SK-N-SH (cell line): ENCODE measurements at regions not wholly inside any gene's neighbourhood (a gene's known extent, or its start where the extent isn't known, plus 50 kb on each side); places are given as distances from the start of the nearest gene placed in this dataset.

Experiments used
- CTCF ChIA-PET: fragments of 300-600, 350-600 bp; formaldehyde crosslinking; extraction: SDS; loops from one replicate; lab custom pipeline; 2021; lab: Yijun Ruan, JAX
- POLR2A ChIA-PET: fragments of 350-600 bp; sonication (Branson Sonifier 250); formaldehyde crosslinking; extraction: SDS; loops from one replicate; lab custom pipeline; 2020; ENCODE audit warnings: antibody characterized with exemption, inconsistent platforms; lab: Yijun Ruan, JAX
- DNase-seq: peaks from one replicate; pipeline ENCODE4 v3.0.0; 2012
- H2AFZ ChIP-seq: fragments of 200-600 bp; sonication (generic); 2 replicates; pipeline ENCODE4 v1.8.1; 2016; ENCODE audit warnings: antibody characterized with exemption, mild to moderate bottlenecking, low read depth
- H3F3A ChIP-seq: fragments of 200-600 bp; sonication (generic); replicated peaks from 2 replicates; pipeline ENCODE3; 2016; ENCODE audit warnings: antibody characterized with exemption, mild to moderate bottlenecking; ENCODE audit not compliant: insufficient read depth
- H3K27ac ChIP-seq, 2 experiments: fragments of 200-500 bp in 1 of 2; fragments of 200-600 bp in 1 of 2; sonication (Bioruptor generic) in 1 of 2; sonication (generic), shearing (Covaris generic) in 1 of 2; 2 replicates each; pipeline versions ENCODE4 v1.5.1 to v1.6.1; 2014 to 2016; ENCODE audit warnings: low read depth in 2 of 2, inconsistent platforms in 1 of 2, low read length in 1 of 2, mild to moderate bottlenecking in 1 of 2, mixed read lengths in 1 of 2
- H3K27me3 ChIP-seq: fragments of 200-600 bp; sonication (generic), shearing (Covaris generic); 2 replicates; pipeline ENCODE4 v1.6.1; 2016; ENCODE audit warnings: mixed run types; ENCODE audit not compliant: insufficient read depth
- H3K36me3 ChIP-seq, 2 experiments: fragments of 200-500 bp in 1 of 2; fragments of 200-600 bp in 1 of 2; sonication (Bioruptor generic) in 1 of 2; sonication (generic) in 1 of 2; replicated peaks in 1 of 2; 2 replicates each; pipeline versions ENCODE3 to v1.5.1; 2014 to 2016; ENCODE audit warnings: low read length in 1 of 2, mild to moderate bottlenecking in 1 of 2; ENCODE audit not compliant: insufficient read depth in 2 of 2, control insufficient read depth in 1 of 2
- H3K4me1 ChIP-seq, 2 experiments: fragments of 200-500 bp in 1 of 2; fragments of 200-600 bp in 1 of 2; sonication (Bioruptor generic) in 1 of 2; sonication (generic), shearing (Covaris generic) in 1 of 2; 2 replicates each; pipeline versions ENCODE4 v1.5.1 to v1.6.1; 2014 to 2016; ENCODE audit warnings: low read depth in 1 of 2, low read length in 1 of 2, mixed run types in 1 of 2; ENCODE audit not compliant: insufficient read depth in 2 of 2, control insufficient read depth in 1 of 2
- H3K4me2 ChIP-seq: fragments of 200-600 bp; sonication (generic), shearing (Covaris generic); 2 replicates; pipeline ENCODE4 v1.6.1; 2017; ENCODE audit warnings: mixed run types
- H3K4me3 ChIP-seq, 2 experiments: fragments of 200-500 bp in 1 of 2; fragments of 200-600 bp in 1 of 2; sonication (Bioruptor generic) in 1 of 2; sonication (generic), shearing (Covaris generic) in 1 of 2; 2 replicates each; pipeline versions ENCODE4 v1.5.1 to v1.8.1; 2014 to 2016; ENCODE audit warnings: low read depth in 2 of 2, inconsistent platforms in 1 of 2, low read length in 1 of 2, mild to moderate bottlenecking in 1 of 2, mixed read lengths in 1 of 2, moderate library complexity in 1 of 2
- H3K79me2 ChIP-seq: fragments of 200-600 bp; sonication (generic); 2 replicates; pipeline ENCODE4 v1.8.1; 2017; ENCODE audit warnings: mild to moderate bottlenecking; ENCODE audit not compliant: insufficient read depth
- H3K9ac ChIP-seq: fragments of 200-600 bp; sonication (generic); 2 replicates; pipeline ENCODE4 v1.6.1; 2017; ENCODE audit warnings: mixed run types
- H3K9me2 ChIP-seq: fragments of 200-600 bp; sonication (generic); 2 replicates; pipeline ENCODE4 v1.6.1; 2017; ENCODE audit warnings: mixed run types
- H3K9me3 ChIP-seq: fragments of 200-600 bp; sonication (generic); 2 replicates; pipeline ENCODE4 v1.6.1; 2017; ENCODE audit warnings: mixed run types, mild to moderate bottlenecking, moderate library complexity
- H4K20me1 ChIP-seq: fragments of 200-600 bp; sonication (generic); 2 replicates; pipeline ENCODE4 v1.6.1; 2017; ENCODE audit warnings: mild to moderate bottlenecking, mixed run types; ENCODE audit not compliant: insufficient read depth
- CHD2 ChIP-seq: fragments of 150-350 bp; IDR thresholded peaks from 2 replicates; pipeline ENCODE4 v1.6.1; 2018; ENCODE audit warnings: low read length; ENCODE audit not compliant: partially characterized antibody
- CTCF ChIP-seq: fragments of 200-600 bp; sonication (generic); IDR thresholded peaks from 2 replicates; pipeline ENCODE4 v1.6.1; 2017; ENCODE audit warnings: antibody characterized with exemption, mild to moderate bottlenecking, moderate library complexity
- EP300 ChIP-seq, 2 experiments: IDR thresholded peaks; 2 replicates each; pipeline versions ENCODE4 v1.4.0 to v1.6.1; 2012; ENCODE audit warnings: borderline replicate concordance in 1 of 2, low read depth in 1 of 2, low read length in 1 of 2
- JUND ChIP-seq: IDR thresholded peaks from 2 replicates; pipeline ENCODE4 v1.4.0; 2012
- MAX ChIP-seq: IDR thresholded peaks from 2 replicates; pipeline ENCODE4 v1.4.0; 2012; ENCODE audit warnings: low read depth
- REST ChIP-seq: IDR thresholded peaks from 2 replicates; pipeline ENCODE4 v1.6.1; 2012; ENCODE audit warnings: mild to moderate bottlenecking, low read depth, low read length, moderate library complexity
- TCF12 ChIP-seq: IDR thresholded peaks from 2 replicates; pipeline ENCODE4 v1.4.0; 2012
- TEAD4 ChIP-seq: IDR thresholded peaks from 2 replicates; pipeline ENCODE4 v1.4.0; 2012; ENCODE audit warnings: mild to moderate bottlenecking, borderline replicate concordance; ENCODE audit not compliant: insufficient read depth
- YY1 ChIP-seq: IDR thresholded peaks from 2 replicates; pipeline ENCODE4 v1.4.0; 2012; ENCODE audit warnings: low read depth, mild to moderate bottlenecking
- WGBS: methylation state at CpG from one replicate; pipeline ENCODE4 v1.1.6; 2017; ENCODE audit warnings: low lambda C conversion rate; 5-methylcytosine and 5-hydroxymethylcytosine counted together

- 39% methylated on average over 3 of the region's 3 CpGs for WGBS
- TF ChIP-seq TCF12 = peak; percentile 15; the same call in 1 of the 2 replicates
- TF ChIP-seq REST = no peak
- TF ChIP-seq CHD2 = no peak
- TF ChIP-seq YY1 = no peak
Measured at GRCh38 chr7:116334555-116334954, 124.2 kb downstream of the TES start.

GRCh38 chr7:116337018-116337417 lies 126.7 kb downstream of the TES start:
- TF ChIP-seq TEAD4 = no peak
- Histone ChIP-seq H4K20me1 (no peaks in the 10 kb centered on the region), H3K9me2 (no peaks in the 10 kb centered on the region), H3K4me2 (no peak overlapping the region), H3F3A (peaks cover 22% of the 10 kb centered on the region), H3K4me1 (peaks cover 2 to 36% of the 10 kb centered on the region in 2 experiments; a peak in 3 of 4 replicates), H3K36me3 (no peaks in the 10 kb centered on the region), H2AFZ (no peak overlapping the region), H3K4me3 (no peak overlapping the region), H3K27ac (no peak overlapping the region), H3K9ac (no peak overlapping the region), H3K79me2 (no peaks in the 10 kb centered on the region), H3K27me3 (no peaks in the 10 kb centered on the region), H3K9me3 (no peaks in the 10 kb centered on the region)
- ChIA-PET POLR2A (no interaction called here), CTCF (interaction anchor here (0.8 kb wide), 1 partner anchor 16 kb away, joined by 4 read pairs; no protein-coding TSS in a partner anchor)
- DNase-seq = no peak
- WGBS = 43% methylated on average over 2 of the region's 2 CpGs

More at GRCh38 chr7:116334555-116334954, 124.2 kb downstream of the TES start:
- CTCF ChIA-PET = interaction anchor here (1.1 kb wide), 1 partner anchor 257 kb away, joined by 3 read pairs; no protein-coding TSS in a partner anchor
- H3K9me3 ChIP-seq = no peaks in the 10 kb centered on the region
- no peak for DNase-seq
- H3K27ac ChIP-seq = no peak overlapping the region
- H3K9me2 ChIP-seq = no peaks in the 10 kb centered on the region
- no peak overlapping the region for H3K4me3 ChIP-seq
- no peak overlapping the region for H3K4me2 ChIP-seq
- H3K27me3 ChIP-seq = no peaks in the 10 kb centered on the region
- POLR2A ChIA-PET = no interaction called here
- peaks cover 0 to 23% of the 10 kb centered on the region in 2 experiments; a peak in 3 of 4 replicates for H3K4me1 ChIP-seq
- no peaks in the 10 kb centered on the region for H3K79me2 ChIP-seq
- no peak overlapping the region for H2AFZ ChIP-seq
- no peaks in the 10 kb centered on the region for H4K20me1 ChIP-seq
- no peak overlapping the region for H3K9ac ChIP-seq
- no peaks in the 10 kb centered on the region for H3K36me3 ChIP-seq
- H3F3A ChIP-seq = peaks cover 3% of the 10 kb centered on the region

GRCh38 chr7:116337800-116338199 lies 127.5 kb downstream of the TES start:
- no peaks in the 10 kb centered on the region for H3K79me2 ChIP-seq
- H3K4me3 ChIP-seq = no peak overlapping the region
- no peaks in the 10 kb centered on the region for H3K9me2 ChIP-seq
- no peak for DNase-seq
- no peaks in the 10 kb centered on the region for H3K36me3 ChIP-seq
- no peak overlapping the region for H3K9ac ChIP-seq
- H3K4me2 ChIP-seq = no peak overlapping the region
- H4K20me1 ChIP-seq = no peaks in the 10 kb centered on the region
- no peaks in the 10 kb centered on the region for H3K27me3 ChIP-seq
- no peaks in the 10 kb centered on the region for H3K9me3 ChIP-seq
- CTCF ChIA-PET = interaction anchor here (0.7 to 1.4 kb wide), 5 partner anchors 15 to 158 kb away, joined by 3 to 4 read pairs (median 3); no protein-coding TSS in a partner anchor
- H3K27ac ChIP-seq = no peak overlapping the region
- peaks cover 2 to 35% of the 10 kb centered on the region in 2 experiments; a peak in 3 of 4 replicates for H3K4me1 ChIP-seq
- POLR2A ChIA-PET = no interaction called here
- peaks cover 22% of the 10 kb centered on the region for H3F3A ChIP-seq
- no peak for TF ChIP-seq TCF12
- no peak for TF ChIP-seq EP300 (IDR thresholded peaks at IDR 0.05; ENCODE audit: borderline replicate concordance in 1 of 2, low read depth in 1 of 2, low read length in 1 of 2)
- TF ChIP-seq CTCF = no peak
- TF ChIP-seq JUND = no peak
- TF ChIP-seq MAX = no peak
- TF ChIP-seq, all 33 proteins: peak for 0
- no peak overlapping the region for H2AFZ ChIP-seq
